HCEC 1CT (cell line): ENCODE measurements at regions not wholly inside any gene's neighbourhood (a gene's known extent, or its start where the extent isn't known, plus 50 kb on each side); places are given as distances from the start of the nearest gene placed in this dataset.
"Not testable (repeated sequence)": the region's sequence is repeated elsewhere in the genome, so short reads cannot be mapped to it uniquely, and the experiment has no call there.

ENCODE experiments used
- DNase-seq: peaks from one replicate; pipeline ENCODE4 v3.0.0-alpha.2; 2017

GRCh38 chr18:78241535-78242253 is 737.9 kb upstream of the SALL3 start:
- DNase-seq = no peak

- DNase-seq = no peak
These were observed 737.4 kb upstream of the SALL3 start for GRCh38 chr18:78242254-78242643.

- no peak for DNase-seq
These were observed 736.8 kb upstream of the SALL3 start for GRCh38 chr18:78242806-78243205.

- DNase-seq = no peak
These were observed 734.8 kb upstream of the SALL3 start for GRCh38 chr18:78244779-78245178.

- DNase-seq = no peak
These were observed 734.2 kb upstream of the SALL3 start for GRCh38 chr18:78245451-78245850.

- no peak for DNase-seq
These were observed 733.6 kb upstream of the SALL3 start for GRCh38 chr18:78246050-78246449.

GRCh38 chr18:78246588-78246987 is 733.0 kb upstream of the SALL3 start:
- DNase-seq = no peak

GRCh38 chr18:78247615-78248289 is 731.9 kb upstream of the SALL3 start:
- DNase-seq = no peak

GRCh38 chr18:78255013-78255412 is 724.6 kb upstream of the SALL3 start:
- no peak for DNase-seq

- no peak for DNase-seq
These were observed 711.2 kb upstream of the SALL3 start for GRCh38 chr18:78268226-78268988.

GRCh38 chr18:78271790-78272189 is 707.8 kb upstream of the SALL3 start:
- DNase-seq = no peak

GRCh38 chr18:78273876-78274275 is 705.7 kb upstream of the SALL3 start:
- no peak for DNase-seq

- not testable (repeated sequence) for DNase-seq
These were observed 696.2 kb upstream of the SALL3 start for GRCh38 chr18:78283425-78283824.

- DNase-seq = no peak
These were observed 686.8 kb upstream of the SALL3 start for GRCh38 chr18:78292618-78293380.

- no peak for DNase-seq
These were observed 686.1 kb upstream of the SALL3 start for GRCh38 chr18:78293540-78293939.

GRCh38 chr18:78293940-78294541 is 685.6 kb upstream of the SALL3 start:
- DNase-seq = no peak

GRCh38 chr18:78295262-78295661 is 684.4 kb upstream of the SALL3 start:
- no peak for DNase-seq

GRCh38 chr18:78296166-78296565 is 683.5 kb upstream of the SALL3 start:
- DNase-seq = no peak

- no peak for DNase-seq
These were observed 682.6 kb upstream of the SALL3 start for GRCh38 chr18:78297048-78297447.

- DNase-seq = no peak
These were observed 676.0 kb upstream of the SALL3 start for GRCh38 chr18:78303519-78304191.

- no peak for DNase-seq
These were observed 675.1 kb upstream of the SALL3 start for GRCh38 chr18:78304192-78305164.
